ENCODE measurements at regions not wholly inside any gene's neighbourhood (a gene's known extent, or its start where the extent isn't known, plus 50 kb on each side); places are given as distances from the start of the nearest gene placed in this dataset.

DNA sequence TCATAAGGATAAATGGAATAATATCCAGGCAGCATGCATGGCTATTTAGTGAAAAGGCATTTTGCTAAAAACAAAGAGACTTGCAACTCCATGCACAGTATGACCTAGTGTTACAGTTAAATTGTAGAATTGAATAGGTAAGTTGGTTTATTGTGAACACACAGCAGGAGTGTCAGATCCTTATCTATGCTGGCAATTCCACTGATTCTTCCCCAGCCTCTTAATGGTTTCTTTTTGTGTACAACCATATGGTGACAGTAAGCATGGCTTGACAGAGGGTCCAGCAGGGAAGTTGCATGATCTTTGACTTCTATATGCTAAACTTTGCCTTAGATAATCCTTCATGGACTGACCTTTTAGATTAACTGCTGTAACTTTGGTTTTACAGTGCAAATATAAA lies 936.6 kb upstream of the EPHA5 start:
- TF ChIP-seq CTCF (conservative IDR thresholded peaks at IDR 0.05; ENCODE audit: low read depth, low read length) (no peak), EZH2 (IDR thresholded peaks at IDR 0.05; ENCODE audit: borderline replicate concordance, low read depth, low read length, poor library complexity, severe bottlenecking) (no peak)
